Upper lobe of left lung (tissue), 4 donors: ENCODE measurements at regions not wholly inside any gene's neighbourhood (a gene's known extent, or its start where the extent isn't known, plus 50 kb on each side); places are given as distances from the start of the nearest gene placed in this dataset.

Source experiments
- POLR2A ChIP-seq, 4 donors: fragments of 450-650 bp; IDR thresholded peaks; one replicate each; pipeline ENCODE4 v1.5.1; 2016 to 2017; ENCODE audit warnings: antibody characterized with exemption in 4 of 4, mild to moderate bottlenecking in 2 of 4
- TF ChIP-seq, protein P1 (sequence below), 6 experiments: fragments of 450-650 bp in 4 of 6; fragments of 200-600 bp in 2 of 6; sonication (generic) in 2 of 6; IDR thresholded peaks; one replicate each; pipeline ENCODE4 v1.5.1; 2016 to 2019; ENCODE audit warnings: antibody characterized with exemption in 6 of 6

DNA sequence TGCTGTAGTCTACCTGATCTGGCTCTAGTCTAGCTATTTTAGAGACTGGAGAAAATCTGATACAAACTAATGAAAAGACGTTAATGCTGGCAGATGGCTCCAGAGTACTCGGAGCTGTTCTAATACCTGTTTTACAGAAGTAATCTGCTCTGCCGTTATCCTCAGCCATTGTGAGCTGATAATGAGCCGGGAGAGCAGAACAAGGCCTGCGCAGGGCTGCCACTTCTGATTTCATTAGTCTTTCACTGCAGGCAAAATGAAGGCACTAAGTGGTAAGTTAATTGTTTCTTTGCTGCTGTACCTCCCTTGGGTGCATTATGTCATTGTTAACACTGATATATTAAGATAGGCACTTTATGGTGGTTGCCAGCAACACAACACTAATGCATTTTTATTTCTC lies 456.4 kb upstream of the PFKP start:
- TF ChIP-seq, protein P1, sequence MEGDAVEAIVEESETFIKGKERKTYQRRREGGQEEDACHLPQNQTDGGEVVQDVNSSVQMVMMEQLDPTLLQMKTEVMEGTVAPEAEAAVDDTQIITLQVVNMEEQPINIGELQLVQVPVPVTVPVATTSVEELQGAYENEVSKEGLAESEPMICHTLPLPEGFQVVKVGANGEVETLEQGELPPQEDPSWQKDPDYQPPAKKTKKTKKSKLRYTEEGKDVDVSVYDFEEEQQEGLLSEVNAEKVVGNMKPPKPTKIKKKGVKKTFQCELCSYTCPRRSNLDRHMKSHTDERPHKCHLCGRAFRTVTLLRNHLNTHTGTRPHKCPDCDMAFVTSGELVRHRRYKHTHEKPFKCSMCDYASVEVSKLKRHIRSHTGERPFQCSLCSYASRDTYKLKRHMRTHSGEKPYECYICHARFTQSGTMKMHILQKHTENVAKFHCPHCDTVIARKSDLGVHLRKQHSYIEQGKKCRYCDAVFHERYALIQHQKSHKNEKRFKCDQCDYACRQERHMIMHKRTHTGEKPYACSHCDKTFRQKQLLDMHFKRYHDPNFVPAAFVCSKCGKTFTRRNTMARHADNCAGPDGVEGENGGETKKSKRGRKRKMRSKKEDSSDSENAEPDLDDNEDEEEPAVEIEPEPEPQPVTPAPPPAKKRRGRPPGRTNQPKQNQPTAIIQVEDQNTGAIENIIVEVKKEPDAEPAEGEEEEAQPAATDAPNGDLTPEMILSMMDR (IDR thresholded peaks at IDR 0.05) = no peak
- TF ChIP-seq POLR2A (IDR thresholded peaks at IDR 0.05) = no peak
